GM23338 (cell line): ENCODE measurements at regions not wholly inside any gene's neighbourhood (a gene's known extent, or its start where the extent isn't known, plus 50 kb on each side); places are given as distances from the start of the nearest gene placed in this dataset.

ENCODE experiments used
- CREB1 ChIP-seq: fragments of 250-450 bp; sonication (Bioruptor Pico); IDR thresholded peaks from 2 replicates; pipeline ENCODE4 v1.5.0; 2020; ENCODE audit warnings: low read depth, mild to moderate bottlenecking, moderate library complexity
- ETS1 ChIP-seq: IDR thresholded peaks from 2 replicates; pipeline ENCODE4 v1.6.1; 2016; ENCODE audit warnings: antibody characterized with exemption
- EZH2 ChIP-seq: fragments of 200-600 bp; sonication (generic); IDR thresholded peaks from one replicate; pipeline ENCODE4 v1.8.0; 2017; ENCODE audit warnings: antibody characterized with exemption, mild to moderate bottlenecking, low read depth; ENCODE audit not compliant: unreplicated experiment
- EZH2phosphoT487 ChIP-seq: fragments of 200-600 bp; sonication (generic); IDR thresholded peaks from one replicate; pipeline ENCODE4 v1.8.1; 2018; ENCODE audit warnings: antibody characterized with exemption; ENCODE audit not compliant: unreplicated experiment
- JUNB ChIP-seq: IDR thresholded peaks from one replicate; pipeline ENCODE4 v1.6.1; 2016; ENCODE audit warnings: antibody characterized with exemption; ENCODE audit not compliant: unreplicated experiment
- NANOG ChIP-seq: IDR thresholded peaks from 2 replicates; pipeline ENCODE4 v1.6.1; 2016; ENCODE audit warnings: antibody characterized with exemption, borderline replicate concordance
- POLR2AphosphoS5 ChIP-seq: IDR thresholded peaks from 2 replicates; pipeline ENCODE4 v1.6.1; 2016; ENCODE audit warnings: antibody characterized with exemption, low read depth
- REST ChIP-seq: IDR thresholded peaks from one replicate; pipeline ENCODE4 v1.6.1; 2018; ENCODE audit warnings: antibody characterized with exemption; ENCODE audit not compliant: unreplicated experiment
- STAT1 ChIP-seq: IDR thresholded peaks from one replicate; pipeline ENCODE4 v1.6.1; 2016; ENCODE audit warnings: antibody characterized with exemption; ENCODE audit not compliant: unreplicated experiment
- ZNF114 ChIP-seq: fragments of 250-450 bp; sonication (Bioruptor Pico); IDR thresholded peaks from 2 replicates; pipeline ENCODE4 v1.5.0; 2020; ENCODE audit warnings: mild to moderate bottlenecking, moderate library complexity
- ZNF331 ChIP-seq: fragments of 250-450 bp; sonication (Bioruptor Pico); IDR thresholded peaks from 2 replicates; pipeline ENCODE4 v1.5.0; 2020; ENCODE audit warnings: low read depth, mild to moderate bottlenecking, moderate library complexity
- ZNF462 ChIP-seq: fragments of 250-450 bp; sonication (Bioruptor Pico); IDR thresholded peaks from 2 replicates; pipeline ENCODE4 v1.5.0; 2020; ENCODE audit warnings: mild to moderate bottlenecking, moderate library complexity

GRCh38 chr11:122175306-122175705 lies 59.3 kb upstream of the BLID start (continued):
- TF ChIP-seq ZNF462 (CRISPR knock-in tag), result no peak
- TF ChIP-seq ETS1, result no peak
- no peak for TF ChIP-seq JUNB
- no peak for TF ChIP-seq STAT1
- no peak for TF ChIP-seq REST
- no peak for TF ChIP-seq POLR2AphosphoS5
- TF ChIP-seq CREB1 (CRISPR knock-in tag), result no peak
- no peak for TF ChIP-seq NANOG
- no peak for TF ChIP-seq EZH2phosphoT487
- TF ChIP-seq ZNF331 (CRISPR knock-in tag), result no peak
- TF ChIP-seq EZH2, result no peak
- TF ChIP-seq ZNF114 (CRISPR knock-in tag), result no peak
